ENCODE measurements at regions not wholly inside any gene's neighbourhood (a gene's known extent, or its start where the extent isn't known, plus 50 kb on each side); places are given as distances from the start of the nearest gene placed in this dataset.

- 95% methylated on average over 3 of the region's 3 CpGs for WGBS (ENCODE audit: low lambda C conversion rate, missing lambda C conversion rate)
- no peak for DNase-seq (ENCODE audit: low spot score)
- Histone ChIP-seq H3K4me3 (no peak overlapping the region), H3K27me3 (no peaks in the 10 kb centered on the region), H3K4me2 (no peak overlapping the region), H3K36me3 (replicated peaks; ENCODE audit: insufficient read depth, low read depth) (no peaks in the 10 kb centered on the region), H3K9me3 (ENCODE audit: low read depth) (no peaks in the 10 kb centered on the region), H3K4me1 (ENCODE audit: insufficient read depth) (no peaks in the 10 kb centered on the region), H3K27ac (no peak overlapping the region), H3K79me2 (no peaks in the 10 kb centered on the region), H3K9me2 (replicated peaks; ENCODE audit: insufficient read depth) (no peaks in the 10 kb centered on the region), H2AFZ (no peak overlapping the region), H4K20me1 (ENCODE audit: insufficient read depth, poor library complexity, severe bottlenecking) (no peaks in the 10 kb centered on the region)
- TF ChIP-seq CTCF (IDR thresholded peaks at IDR 0.05; ENCODE audit: poor library complexity) (no peak), EZH2phosphoT487 (IDR thresholded peaks at IDR 0.05; ENCODE audit: low read depth, severe bottlenecking, unreplicated experiment) (no peak), EZH2 (IDR thresholded peaks at IDR 0.05; ENCODE audit: borderline replicate concordance) (no peak)
Measured at GRCh38 chr1:191595170-191595569, 563.1 kb upstream of the RGS18 start.

GRCh38 chr1:191608367-191608766, 549.9 kb upstream of the RGS18 start:
- 80% methylated on average over 4 of the region's 4 CpGs for WGBS (ENCODE audit: low lambda C conversion rate, missing lambda C conversion rate)
- no peaks in the 10 kb centered on the region for H3K79me2 ChIP-seq

GRCh38 chr1:191609305-191609704, 549.0 kb upstream of the RGS18 start:
- no peak overlapping the region for H2AFZ ChIP-seq
- H3K36me3 ChIP-seq (replicated peaks; ENCODE audit: insufficient read depth, low read depth), result no peaks in the 10 kb centered on the region
- no peak for DNase-seq (ENCODE audit: low spot score)
- TF ChIP-seq EZH2phosphoT487 (IDR thresholded peaks at IDR 0.05; ENCODE audit: low read depth, severe bottlenecking, unreplicated experiment), result no peak
- TF ChIP-seq EZH2 (IDR thresholded peaks at IDR 0.05; ENCODE audit: borderline replicate concordance), result no peak
- no peak for TF ChIP-seq CTCF (IDR thresholded peaks at IDR 0.05; ENCODE audit: poor library complexity)
- no peak overlapping the region for H3K27ac ChIP-seq
- H3K4me2 ChIP-seq, result no peak overlapping the region
- H3K9me2 ChIP-seq (replicated peaks; ENCODE audit: insufficient read depth), result no peaks in the 10 kb centered on the region
- H3K27me3 ChIP-seq, result no peaks in the 10 kb centered on the region
- H3K79me2 ChIP-seq, result no peaks in the 10 kb centered on the region
- no peak overlapping the region for H3K4me3 ChIP-seq
- no peaks in the 10 kb centered on the region for H3K4me1 ChIP-seq (ENCODE audit: insufficient read depth)
- no peaks in the 10 kb centered on the region for H3K9me3 ChIP-seq (ENCODE audit: low read depth)
- H4K20me1 ChIP-seq (ENCODE audit: insufficient read depth, poor library complexity, severe bottlenecking), result no peaks in the 10 kb centered on the region

More at GRCh38 chr1:191608367-191608766, 549.9 kb upstream of the RGS18 start:
- no peak overlapping the region for H3K27ac ChIP-seq
- no peaks in the 10 kb centered on the region for H3K36me3 ChIP-seq (replicated peaks; ENCODE audit: insufficient read depth, low read depth)
- no peaks in the 10 kb centered on the region for H3K27me3 ChIP-seq
- no peak overlapping the region for H3K4me3 ChIP-seq
- TF ChIP-seq CTCF (IDR thresholded peaks at IDR 0.05; ENCODE audit: poor library complexity), result no peak
- no peak for TF ChIP-seq EZH2phosphoT487 (IDR thresholded peaks at IDR 0.05; ENCODE audit: low read depth, severe bottlenecking, unreplicated experiment)
- TF ChIP-seq EZH2 (IDR thresholded peaks at IDR 0.05; ENCODE audit: borderline replicate concordance), result no peak
- H3K4me1 ChIP-seq (ENCODE audit: insufficient read depth), result no peaks in the 10 kb centered on the region
- no peak overlapping the region for H2AFZ ChIP-seq
- no peak for DNase-seq (ENCODE audit: low spot score)
- no peaks in the 10 kb centered on the region for H3K9me2 ChIP-seq (replicated peaks; ENCODE audit: insufficient read depth)
- H4K20me1 ChIP-seq (ENCODE audit: insufficient read depth, poor library complexity, severe bottlenecking), result no peaks in the 10 kb centered on the region
- no peak overlapping the region for H3K4me2 ChIP-seq
- no peaks in the 10 kb centered on the region for H3K9me3 ChIP-seq (ENCODE audit: low read depth)
